Sigmoid colon (tissue), 4 donors: ENCODE measurements at regions not wholly inside any gene's neighbourhood (a gene's known extent, or its start where the extent isn't known, plus 50 kb on each side); places are given as distances from the start of the nearest gene placed in this dataset.
"Not testable (repeated sequence)": the region's sequence is repeated elsewhere in the genome, so short reads cannot be mapped to it uniquely, and the experiment has no call there.

Experiments used
- EP300 ChIP-seq, 4 donors: sonication (generic); formaldehyde crosslinking; IDR thresholded peaks; one replicate each; pipeline ENCODE4 v1.6.1; 2017; ENCODE audit warnings: antibody characterized with exemption in 4 of 4
- POLR2A ChIP-seq, 2 donors: fragments of 450-650 bp; IDR thresholded peaks; one replicate each; pipeline ENCODE4 v1.6.1; 2016; ENCODE audit warnings: antibody characterized with exemption in 2 of 2, mild to moderate bottlenecking in 2 of 2, moderate library complexity in 2 of 2
- POLR2AphosphoS5 ChIP-seq, 4 donors: sonication (generic); formaldehyde crosslinking; IDR thresholded peaks; one replicate each; pipeline ENCODE4 v1.6.1; 2017; ENCODE audit warnings: antibody characterized with exemption in 4 of 4
- TF ChIP-seq, protein P1 (sequence below), 4 experiments: fragments of 450-650 bp in 3 of 4; fragments of 200-600 bp in 1 of 4; IDR thresholded peaks; one replicate each; pipeline ENCODE4 v1.5.1; 2016 to 2019; ENCODE audit warnings: antibody characterized with exemption in 4 of 4, mild to moderate bottlenecking in 3 of 4, moderate library complexity in 2 of 4

DNA sequence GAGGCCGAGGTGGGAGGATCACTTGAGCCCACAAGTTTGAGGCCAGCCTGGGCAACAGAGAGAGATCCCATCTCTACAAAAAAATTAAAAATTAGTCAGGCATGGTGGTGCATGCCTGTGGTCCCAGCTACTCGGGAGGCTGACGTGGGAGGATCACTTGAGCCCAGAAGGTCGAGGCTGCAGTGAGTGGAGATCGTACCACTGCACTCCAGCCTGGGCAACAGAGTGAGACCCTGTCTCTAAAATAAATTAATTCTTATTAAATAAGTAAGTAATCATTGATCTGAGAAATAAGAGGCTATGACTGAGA lies 452.6 kb downstream of the SOX9 start:
- not testable (repeated sequence) for TF ChIP-seq EP300, POLR2A, POLR2AphosphoS5 (IDR thresholded peaks at IDR 0.05)
- TF ChIP-seq, protein P1, sequence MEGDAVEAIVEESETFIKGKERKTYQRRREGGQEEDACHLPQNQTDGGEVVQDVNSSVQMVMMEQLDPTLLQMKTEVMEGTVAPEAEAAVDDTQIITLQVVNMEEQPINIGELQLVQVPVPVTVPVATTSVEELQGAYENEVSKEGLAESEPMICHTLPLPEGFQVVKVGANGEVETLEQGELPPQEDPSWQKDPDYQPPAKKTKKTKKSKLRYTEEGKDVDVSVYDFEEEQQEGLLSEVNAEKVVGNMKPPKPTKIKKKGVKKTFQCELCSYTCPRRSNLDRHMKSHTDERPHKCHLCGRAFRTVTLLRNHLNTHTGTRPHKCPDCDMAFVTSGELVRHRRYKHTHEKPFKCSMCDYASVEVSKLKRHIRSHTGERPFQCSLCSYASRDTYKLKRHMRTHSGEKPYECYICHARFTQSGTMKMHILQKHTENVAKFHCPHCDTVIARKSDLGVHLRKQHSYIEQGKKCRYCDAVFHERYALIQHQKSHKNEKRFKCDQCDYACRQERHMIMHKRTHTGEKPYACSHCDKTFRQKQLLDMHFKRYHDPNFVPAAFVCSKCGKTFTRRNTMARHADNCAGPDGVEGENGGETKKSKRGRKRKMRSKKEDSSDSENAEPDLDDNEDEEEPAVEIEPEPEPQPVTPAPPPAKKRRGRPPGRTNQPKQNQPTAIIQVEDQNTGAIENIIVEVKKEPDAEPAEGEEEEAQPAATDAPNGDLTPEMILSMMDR (IDR thresholded peaks at IDR 0.05): not testable (repeated sequence)
